ENCODE measurements at regions not wholly inside any gene's neighbourhood (a gene's known extent, or its start where the extent isn't known, plus 50 kb on each side); places are given as distances from the start of the nearest gene placed in this dataset.

DNA sequence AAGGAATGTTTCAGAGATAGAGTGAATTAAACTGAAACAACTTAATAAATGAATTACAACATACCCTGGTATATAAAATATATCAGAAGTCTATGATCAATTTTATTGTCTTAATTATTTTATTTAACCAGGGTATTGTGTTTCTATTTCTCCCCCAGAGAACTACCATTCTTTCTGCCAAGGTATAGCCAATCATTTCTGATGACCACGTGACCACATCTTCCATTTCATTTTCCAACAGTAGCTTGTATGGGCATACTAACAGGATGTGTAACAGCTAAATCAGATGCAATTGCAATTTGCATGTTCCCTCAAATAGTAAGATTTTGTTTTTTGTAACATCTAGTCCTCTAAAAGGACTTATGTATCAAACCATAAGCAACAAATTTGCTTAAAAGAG is 123.9 kb upstream of the COL1A2 start:
- no peak for DNase-seq (ENCODE audit: low spot score)

DNA sequence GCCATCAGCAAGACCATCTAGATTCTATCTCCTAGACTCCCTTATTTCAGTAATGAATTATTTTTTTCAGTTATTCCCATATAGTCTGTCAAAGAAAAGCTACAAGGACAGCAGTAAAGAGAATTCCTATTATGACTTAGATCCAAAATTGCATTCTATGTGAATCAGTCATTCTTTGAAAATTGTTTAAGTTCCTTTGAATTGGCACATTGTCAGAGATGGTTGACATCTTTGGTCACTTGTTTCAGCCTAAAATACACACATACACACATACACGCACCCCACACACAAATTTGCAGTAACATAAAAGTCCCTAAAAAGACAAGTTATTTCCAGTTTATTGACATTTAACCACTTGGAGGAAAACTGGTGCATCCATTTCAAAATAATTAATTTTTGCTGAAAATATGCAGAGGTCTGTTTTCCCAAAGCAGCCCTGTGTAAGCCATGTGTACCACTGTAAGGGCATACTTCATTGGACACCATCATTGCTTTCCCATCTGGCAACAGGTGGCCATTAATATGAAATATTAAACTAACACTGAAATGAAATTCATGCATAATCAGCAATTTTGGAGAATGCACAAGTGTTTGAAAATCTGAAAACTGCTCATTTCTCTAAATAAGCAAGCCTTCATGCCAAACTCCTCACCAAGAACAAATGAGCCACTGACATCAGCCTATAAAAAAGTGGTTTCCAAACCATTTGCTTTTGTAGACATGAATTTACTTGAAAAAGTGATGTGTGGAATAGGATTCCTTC is 121.7 kb upstream of the COL1A2 start:
- no peak for DNase-seq (ENCODE audit: low spot score)

DNA sequence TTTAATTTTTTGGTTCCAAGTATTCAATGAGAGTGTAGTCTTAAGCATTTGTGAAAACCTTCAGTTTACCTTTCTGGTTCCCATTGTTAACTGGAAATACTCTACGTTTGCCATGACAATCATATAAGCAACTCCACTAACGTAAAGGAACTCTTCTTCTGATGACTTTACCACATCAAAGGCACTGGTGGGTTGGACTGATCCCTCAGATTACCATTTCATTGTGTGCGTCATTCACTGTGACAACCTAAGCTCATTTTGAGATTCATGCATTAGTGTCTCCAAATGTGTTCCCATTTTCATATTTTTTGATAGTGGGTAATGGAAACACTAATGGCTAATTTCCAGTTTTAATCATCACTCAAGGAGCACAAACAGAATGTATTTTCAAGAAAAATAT is 119.9 kb upstream of the COL1A2 start:
- no peak for DNase-seq (ENCODE audit: low spot score)

DNA sequence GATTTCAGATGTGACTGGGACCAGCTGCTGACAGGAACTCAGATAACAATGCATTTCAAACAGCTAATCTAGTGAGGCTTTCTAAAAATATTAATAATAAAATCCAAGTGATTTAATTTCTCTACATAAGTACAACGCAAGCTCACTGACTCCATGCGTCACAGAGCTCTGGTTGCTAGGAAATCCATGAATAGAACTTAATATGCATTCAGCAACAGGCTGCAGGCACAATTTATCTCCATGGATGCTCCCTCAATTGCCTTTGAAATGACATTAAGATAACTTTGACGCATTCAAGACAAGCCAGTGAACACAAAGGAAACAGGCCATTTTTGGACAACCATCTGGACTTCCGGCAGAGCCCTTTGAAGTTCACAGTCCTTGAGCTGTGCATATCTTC is 118.7 kb upstream of the COL1A2 start:
- peak; percentile 89 for DNase-seq (ENCODE audit: low spot score)

DNA sequence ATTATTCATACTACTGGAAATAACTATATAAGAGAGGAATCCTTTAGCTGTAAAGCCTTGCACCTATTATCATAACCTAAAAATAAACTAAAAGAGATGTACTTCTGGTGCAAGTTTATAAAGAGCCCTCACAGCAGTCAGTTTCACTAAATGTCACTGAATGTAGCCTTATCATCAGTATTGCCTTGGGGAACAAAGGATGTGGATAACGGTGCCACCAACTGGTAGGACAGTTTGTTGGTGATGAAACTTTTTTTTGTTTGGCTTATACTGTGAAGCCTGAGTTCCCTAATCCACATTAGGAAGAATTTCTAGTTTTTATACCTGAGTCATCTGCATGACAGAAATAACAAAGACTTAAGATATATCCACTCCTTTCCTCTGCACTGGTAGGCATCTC is 117.9 kb upstream of the COL1A2 start:
- DNase-seq (ENCODE audit: low spot score), result peak; percentile 28

DNA sequence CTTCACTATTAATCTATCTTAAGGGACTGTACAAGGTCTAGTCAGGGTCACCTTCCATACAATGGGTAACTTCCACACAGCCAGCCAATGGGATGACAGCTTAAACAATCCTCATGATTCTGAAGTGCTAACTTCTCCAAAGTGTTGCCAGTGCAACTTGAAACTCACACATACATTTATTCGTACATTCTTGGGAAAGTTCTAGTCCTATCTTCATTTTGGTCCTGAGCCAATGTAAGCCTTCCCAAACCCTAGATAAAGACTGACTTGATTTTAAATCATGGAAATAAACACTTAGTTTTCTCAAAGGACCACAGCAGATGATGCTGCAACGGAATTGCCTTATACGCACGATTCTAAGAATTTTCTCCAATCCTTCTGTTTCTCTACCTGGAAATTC is 117.5 kb upstream of the COL1A2 start:
- DNase-seq (ENCODE audit: low spot score), result no peak

DNA sequence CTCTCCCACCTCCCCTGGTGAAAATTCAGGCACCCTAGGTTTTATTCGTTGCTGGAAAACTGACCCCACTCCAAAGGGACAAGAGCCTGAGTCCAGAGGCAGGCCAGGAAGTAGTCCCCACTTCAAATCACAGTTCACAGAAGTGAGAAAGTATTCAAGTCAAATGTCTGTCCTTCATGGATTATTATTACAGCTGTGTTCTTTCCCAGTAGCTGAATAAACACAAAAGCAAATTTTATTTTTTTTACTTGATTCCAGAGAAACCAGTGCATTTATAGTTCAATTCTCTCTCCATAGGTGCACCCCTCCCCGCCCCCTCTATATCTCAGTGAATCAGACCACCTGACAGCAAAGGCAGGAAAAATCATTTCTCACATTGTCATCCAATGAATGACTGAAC is 113.8 kb upstream of the COL1A2 start:
- DNase-seq (ENCODE audit: low spot score), result no peak

DNA sequence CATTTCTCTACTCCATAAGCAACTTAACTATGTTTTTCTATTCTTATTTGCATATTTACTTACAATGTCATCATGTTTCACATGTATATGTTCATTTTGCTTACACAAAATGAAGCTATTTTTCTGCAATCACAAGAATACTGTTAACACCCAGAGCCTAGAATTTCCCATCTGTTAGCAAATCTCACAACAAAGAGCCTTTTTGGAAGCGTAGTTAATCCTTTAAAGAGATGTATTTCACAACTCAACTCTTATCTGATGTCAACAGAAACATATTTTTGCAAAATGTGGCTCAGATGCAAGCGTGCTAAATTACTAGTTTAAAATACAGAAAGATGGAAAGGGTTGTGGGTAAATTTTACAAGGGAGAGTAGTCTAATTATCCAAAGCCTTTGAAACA is 110.6 kb upstream of the COL1A2 start:
- DNase-seq (ENCODE audit: low spot score), result no peak

DNA sequence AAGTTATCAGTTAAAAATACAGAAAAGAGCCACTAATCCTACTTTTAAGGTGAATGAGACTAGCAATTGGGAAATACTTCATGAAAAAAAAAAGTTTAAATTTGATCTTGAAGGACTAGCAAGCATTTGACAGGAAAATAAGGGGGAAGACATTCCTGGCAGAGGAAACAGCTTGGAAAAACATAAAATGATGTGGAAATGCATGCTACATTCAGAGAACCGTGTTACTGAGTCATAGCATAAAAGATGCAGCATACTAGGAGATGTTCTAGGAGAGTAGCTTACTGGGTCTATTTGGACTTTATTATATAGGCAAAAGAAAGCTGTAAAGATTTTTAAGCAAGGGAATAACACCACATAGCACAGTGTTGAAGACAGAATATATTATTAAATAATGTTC is 108.6 kb upstream of the COL1A2 start:
- no peak for DNase-seq (ENCODE audit: low spot score)

DNA sequence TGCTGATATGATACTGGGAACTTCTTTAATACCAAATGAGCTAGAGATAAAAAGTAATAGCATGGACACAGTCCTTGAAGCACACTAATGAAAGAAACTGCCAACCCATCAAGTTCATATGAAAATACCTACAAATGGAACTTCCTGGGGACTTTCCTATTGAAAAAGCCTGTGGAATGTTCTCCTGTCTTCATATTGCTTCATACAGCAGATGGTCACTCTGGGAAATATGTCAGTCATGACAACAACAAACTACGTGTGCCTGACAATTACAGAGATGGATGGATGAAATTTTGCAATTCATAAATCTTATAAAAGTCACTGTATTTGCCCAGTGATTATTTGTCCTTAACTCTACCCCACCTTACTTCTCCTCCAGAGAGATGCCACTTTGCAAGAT is 106.6 kb upstream of the COL1A2 start:
- DNase-seq (ENCODE audit: low spot score), result no peak

DNA sequence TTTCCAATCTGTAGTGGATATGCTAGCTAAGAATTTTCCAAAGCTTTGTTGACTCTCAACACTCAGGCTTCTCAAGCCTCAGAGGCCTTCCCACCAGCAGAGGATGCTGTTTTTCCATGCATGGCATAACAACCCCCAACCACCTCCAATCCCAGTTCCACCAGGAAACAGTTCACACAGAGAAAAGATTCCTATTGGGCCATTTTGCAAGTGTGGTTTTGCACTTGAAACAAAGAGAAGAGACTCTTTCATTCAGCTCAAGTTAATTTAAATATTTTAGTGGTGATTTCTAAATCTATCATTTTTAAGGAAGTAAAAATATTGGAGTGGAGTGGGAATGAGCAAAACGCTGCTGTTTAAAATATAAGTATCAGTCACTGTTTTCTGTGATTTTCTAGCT is 105.6 kb upstream of the COL1A2 start:
- DNase-seq (ENCODE audit: low spot score), result peak; percentile 80

DNA sequence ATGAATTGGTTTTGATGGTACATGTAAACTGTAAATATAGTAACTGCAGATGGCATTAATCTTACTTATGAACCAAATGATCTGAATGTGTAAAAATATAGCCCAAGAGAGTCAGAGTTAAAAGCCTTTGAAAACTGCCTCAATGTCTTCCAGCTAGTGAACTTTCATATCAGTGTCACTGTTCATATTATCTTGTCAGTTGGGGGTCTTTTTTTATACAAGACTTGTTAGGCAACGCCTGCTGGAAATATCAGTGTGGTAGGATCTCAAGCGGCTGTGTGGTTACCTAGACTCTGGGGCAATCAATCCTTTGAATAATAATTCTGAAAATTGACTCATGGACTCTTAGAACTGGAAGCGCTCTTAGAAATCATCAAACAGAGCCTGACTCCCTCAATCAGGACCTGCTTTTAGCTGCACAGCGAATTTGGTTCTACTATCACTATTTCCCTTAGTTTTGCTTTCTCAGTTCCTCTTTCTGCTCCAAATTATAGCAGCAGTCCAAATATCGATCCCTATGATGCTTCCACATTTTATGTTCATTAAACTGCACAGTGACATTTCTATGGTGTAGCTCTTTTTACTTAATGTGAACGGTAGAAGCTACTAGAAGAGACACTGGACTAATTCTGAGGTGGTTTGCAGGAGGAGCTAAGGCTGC is 100.1 kb upstream of the COL1A2 start:
- no peak for DNase-seq (ENCODE audit: low spot score)

DNA sequence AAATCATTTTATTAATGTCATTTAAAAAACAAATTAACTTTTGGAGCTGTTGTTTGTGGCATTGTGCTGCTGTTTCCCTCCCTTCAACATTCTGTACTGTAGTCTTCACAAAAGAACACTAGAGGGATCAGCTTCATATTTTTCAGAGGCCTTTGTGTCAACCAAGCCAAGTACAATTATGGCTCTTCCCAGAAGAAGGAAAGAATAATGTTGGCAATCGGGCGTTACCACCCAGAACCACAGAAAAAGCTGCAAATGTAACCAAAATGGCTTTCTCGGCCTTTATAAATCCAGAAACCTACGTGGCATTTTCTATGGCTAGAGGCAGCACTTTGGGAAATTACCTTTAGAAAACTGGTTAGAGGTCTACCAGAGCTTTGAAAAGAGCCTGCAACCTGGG is 98.8 kb upstream of the COL1A2 start:
- peak; percentile 33 for DNase-seq (ENCODE audit: low spot score)

DNA sequence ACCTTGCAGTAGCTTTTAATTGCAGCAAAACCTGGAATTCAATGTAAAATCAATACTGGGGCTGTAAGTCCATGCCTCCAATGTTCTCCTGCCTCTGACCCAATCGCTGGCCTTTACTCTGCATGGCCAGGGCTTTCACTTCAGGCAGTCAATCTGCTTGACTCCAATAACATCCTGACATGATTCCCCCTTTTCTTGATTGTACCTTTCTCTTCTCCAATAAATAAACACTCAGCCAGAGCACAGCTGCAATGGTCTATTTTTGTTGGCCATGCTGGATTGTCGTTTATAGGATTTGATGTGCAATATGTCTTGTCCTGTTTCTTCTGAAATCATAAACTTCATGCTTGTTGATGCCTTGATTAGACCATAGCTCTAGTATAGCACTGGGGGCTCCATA is 97.8 kb upstream of the COL1A2 start:
- DNase-seq (ENCODE audit: low spot score), result no peak

DNA sequence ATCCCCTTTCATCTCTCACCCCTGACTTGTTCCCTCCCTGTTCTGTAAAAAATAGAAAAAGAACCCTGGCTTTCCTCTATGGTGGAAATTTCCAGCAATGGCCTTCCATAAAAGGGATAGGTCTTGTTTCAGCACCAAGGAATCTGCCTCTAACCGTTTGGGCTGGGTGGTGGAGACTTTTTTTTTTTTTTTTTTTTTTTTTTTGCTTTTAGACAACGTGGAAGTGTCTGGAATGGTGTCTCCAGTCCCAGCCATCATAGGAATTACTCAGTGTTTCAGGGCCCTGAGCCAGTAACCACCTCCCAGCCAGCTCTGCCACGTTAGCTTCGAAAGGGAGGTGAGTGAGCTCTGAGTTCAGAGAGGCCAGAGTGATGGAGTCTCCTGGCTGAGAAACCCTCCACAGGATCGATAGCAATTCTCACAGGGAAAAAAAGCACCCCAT is 97.3 kb upstream of the COL1A2 start:
- no peak for DNase-seq (ENCODE audit: low spot score)

DNA sequence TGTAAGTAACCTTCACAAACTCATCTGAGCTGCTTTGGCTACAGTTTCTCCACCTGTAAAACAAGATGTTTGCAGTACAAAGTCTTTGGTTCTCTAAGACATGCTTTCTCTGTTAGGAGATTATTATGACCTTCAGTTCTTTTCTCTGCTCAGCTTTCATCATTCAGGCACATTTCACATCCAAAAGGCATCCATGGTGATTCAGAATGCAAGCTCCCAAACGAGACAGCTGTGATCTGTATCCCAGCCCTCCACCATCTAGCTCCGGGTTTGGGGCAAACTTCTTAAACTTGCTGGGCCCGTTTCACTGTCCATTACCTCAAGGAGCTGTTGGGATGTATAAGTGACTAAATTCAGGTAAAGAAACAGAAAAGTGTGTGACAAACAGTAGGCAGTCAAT is 95.8 kb upstream of the COL1A2 start:
- no peak for DNase-seq (ENCODE audit: low spot score)

DNA sequence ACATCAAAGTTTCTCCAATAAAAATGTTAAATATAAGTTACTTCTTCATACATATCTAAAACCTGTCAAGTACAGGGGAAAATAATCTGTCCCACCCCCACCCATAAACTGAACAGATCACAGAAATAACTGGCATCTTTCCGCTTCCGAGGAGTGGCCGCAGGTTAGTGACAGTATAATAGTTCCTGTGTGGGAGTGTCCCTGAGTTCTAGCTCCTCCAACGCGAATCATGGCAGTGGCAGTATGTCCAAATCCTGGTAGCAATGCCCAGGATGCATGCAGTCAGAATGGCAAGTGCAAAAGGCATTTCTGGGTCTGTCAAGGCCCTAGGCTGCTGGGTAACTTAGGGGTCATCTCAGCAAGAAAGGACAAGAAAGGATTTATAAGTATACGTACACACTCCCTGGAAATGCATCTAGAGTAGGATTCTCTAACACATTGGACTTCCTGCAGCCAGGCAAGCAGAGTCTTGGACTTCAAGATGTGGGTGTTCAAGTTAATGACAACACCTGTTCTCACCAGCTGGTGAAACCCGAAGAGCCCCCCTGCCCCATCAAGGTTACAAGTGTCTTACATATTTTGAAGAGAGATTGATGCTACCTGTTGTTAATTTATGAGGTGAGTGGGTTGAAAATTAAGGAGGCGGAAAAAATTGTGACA is 94.4 kb upstream of the COL1A2 start:
- DNase-seq (ENCODE audit: low spot score), result no peak

DNA sequence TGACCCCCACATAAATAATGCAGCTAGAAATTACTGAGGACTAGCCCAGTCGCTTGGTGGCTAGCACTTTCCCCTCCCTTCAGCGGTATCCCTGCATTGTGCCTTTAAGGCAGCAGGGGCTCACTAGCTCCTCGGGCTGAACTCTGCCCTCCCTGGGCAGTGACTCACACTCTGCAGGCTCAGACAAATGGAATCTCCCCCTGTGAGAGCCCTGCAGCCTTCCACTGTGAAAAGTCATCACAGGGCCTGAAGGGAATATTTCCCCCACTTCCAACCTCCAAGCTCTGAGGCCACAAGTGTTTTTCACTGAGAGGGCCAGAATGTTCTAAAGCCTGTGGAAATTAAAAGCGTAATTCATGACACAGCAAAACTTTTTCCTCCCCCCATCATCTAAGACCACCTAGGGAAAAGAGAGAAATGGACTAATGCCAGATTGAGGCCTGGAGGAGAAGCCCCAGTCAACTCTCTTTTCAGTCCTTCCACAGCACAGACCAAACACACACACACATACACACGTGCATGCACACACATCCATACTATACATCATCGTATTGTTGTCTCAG is 93.6 kb upstream of the COL1A2 start:
- no peak for DNase-seq (ENCODE audit: low spot score)

DNA sequence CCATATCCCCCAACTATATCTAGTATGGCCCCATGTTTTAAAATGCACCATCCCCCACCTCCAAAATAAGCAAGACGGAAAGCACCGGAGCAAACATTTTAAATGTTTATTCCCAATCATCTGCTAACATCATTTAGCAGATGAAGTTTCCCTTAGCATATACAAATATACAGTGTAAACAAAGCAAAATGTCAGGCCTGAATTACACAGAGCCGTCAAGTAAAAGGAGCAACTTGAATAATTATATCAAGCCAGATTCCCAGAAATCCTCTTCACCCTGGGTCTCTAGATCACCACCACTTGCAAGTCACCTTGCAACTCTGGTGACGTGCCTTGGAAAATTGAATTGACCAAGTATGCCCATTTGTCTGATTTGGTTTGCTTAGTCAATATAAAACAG is 91.6 kb upstream of the COL1A2 start:
- DNase-seq (ENCODE audit: low spot score), result no peak

DNA sequence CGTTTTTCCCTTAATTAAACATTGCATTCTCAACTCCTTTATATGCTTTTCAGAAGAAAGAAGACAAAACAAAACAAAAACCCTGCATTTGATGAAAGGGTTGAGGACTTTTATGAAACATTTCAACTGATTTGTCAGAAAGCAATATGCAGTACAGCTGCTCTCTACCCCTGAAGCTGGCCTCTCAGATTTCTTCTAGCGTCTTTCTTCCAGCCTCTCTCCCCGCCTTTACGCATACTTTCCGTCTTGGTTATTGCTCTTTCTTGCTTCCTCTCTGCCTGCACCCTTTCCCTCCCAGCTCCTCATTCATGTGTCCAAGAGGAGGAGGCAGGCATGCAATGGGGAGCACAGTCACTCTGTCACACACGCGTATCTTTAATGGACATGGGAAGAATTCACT is 91.0 kb upstream of the COL1A2 start:
- DNase-seq (ENCODE audit: low spot score), result no peak

DNA sequence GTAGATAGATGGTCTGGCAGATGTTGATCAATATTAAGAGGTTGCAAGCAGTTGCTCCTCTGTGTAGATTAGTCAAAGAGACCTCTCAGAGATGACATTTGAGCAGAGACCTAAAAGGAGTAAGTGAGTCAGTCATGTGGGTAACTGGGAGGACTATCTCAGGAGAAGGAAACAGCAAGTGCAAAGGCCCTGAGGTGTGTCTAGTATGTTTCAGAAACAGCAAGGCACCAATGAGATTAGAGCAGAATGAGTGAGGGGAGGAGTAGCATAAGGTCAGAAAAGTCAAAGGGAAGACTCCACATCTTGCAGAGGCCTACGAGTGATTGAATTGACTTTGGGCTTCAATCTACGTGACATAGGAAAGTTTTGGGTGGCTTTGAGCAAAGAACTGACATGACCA is 89.8 kb upstream of the COL1A2 start:
- no peak for DNase-seq (ENCODE audit: low spot score)

DNA sequence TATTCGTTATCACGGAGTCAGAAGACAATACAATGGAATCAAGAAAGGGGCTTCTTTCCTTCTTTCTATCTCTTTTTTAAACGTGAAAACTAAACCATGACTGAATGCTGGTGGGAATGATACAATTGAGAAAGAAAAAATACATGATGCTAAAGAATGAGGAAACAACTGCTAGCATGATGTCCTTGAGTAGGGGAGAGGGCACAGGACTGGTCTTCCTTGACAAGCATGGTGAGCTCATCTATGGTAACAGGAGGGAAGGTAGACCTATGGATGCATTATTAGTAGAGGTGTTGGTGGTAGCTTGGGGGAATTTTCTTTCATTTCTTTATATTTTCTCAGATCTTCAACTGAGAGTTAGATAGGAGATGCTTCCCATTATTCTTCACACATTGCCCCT is 88.9 kb upstream of the COL1A2 start:
- DNase-seq (ENCODE audit: low spot score), result no peak

Data from SK-N-DZ (cell line).